Testis (tissue), 2 donors: ENCODE measurements at regions not wholly inside any gene's neighbourhood (a gene's known extent, or its start where the extent isn't known, plus 50 kb on each side); places are given as distances from the start of the nearest gene placed in this dataset.

ENCODE experiments used
- DNase-seq: peaks from one replicate; pipeline ENCODE4 v3.0.0-alpha.2; 2019
- H3K27ac ChIP-seq, 2 donors: fragments of 200-600 bp; sonication (generic); one replicate each; pipeline ENCODE4 v1.5.1; 2019
- H3K27me3 ChIP-seq: fragments of 200-600 bp; sonication (generic); one replicate; pipeline ENCODE4 v1.5.1; 2019
- H3K36me3 ChIP-seq: fragments of 200-600 bp; sonication (generic); one replicate; pipeline ENCODE4 v1.5.1; 2017; ENCODE audit warnings: low read depth; ENCODE audit errors: missing control alignments
- H3K4me1 ChIP-seq: fragments of 200-600 bp; sonication (generic); one replicate; pipeline ENCODE4 v1.5.1; 2019
- H3K4me3 ChIP-seq, 2 donors: fragments of 200-600 bp; sonication (generic); one replicate each; pipeline ENCODE4 v1.5.1; 2017 to 2019
- H3K9me3 ChIP-seq: fragments of 200-600 bp; sonication (generic); one replicate; pipeline ENCODE4 v1.5.1; 2017
- CTCF ChIP-seq, 3 experiments: fragments of 450-650 bp in 2 of 3; fragments of 200-600 bp in 1 of 3; sonication (generic) in 1 of 3; IDR thresholded peaks; one replicate each; pipeline ENCODE4 v1.5.1; 2016 to 2019; ENCODE audit warnings: antibody characterized with exemption in 3 of 3, mild to moderate bottlenecking in 2 of 3, moderate library complexity in 1 of 3
- POLR2A ChIP-seq: fragments of 450-650 bp; IDR thresholded peaks from one replicate; pipeline ENCODE4 v1.6.1; 2017; ENCODE audit warnings: antibody characterized with exemption, mild to moderate bottlenecking, moderate library complexity
- WGBS, 2 donors: methylation state at CpG; one replicate each; pipeline ENCODE4 v1.1.5; 2018; 5-methylcytosine and 5-hydroxymethylcytosine counted together
- intact Hi-C: fragments of 100-400 bp; cut with DNase I; formaldehyde crosslinking; loops from one replicate; pipeline ENCODE4 v1.15.1; 2023; ENCODE audit warnings: low total_unique reads

- H3K4me3 ChIP-seq, result no peak overlapping the region
- no peaks in the 10 kb centered on the region for H3K9me3 ChIP-seq
- no peaks in the 10 kb centered on the region for H3K27me3 ChIP-seq
- intact Hi-C loops, result no loop called here
- peaks cover 10% of the 10 kb centered on the region for H3K4me1 ChIP-seq
- H3K36me3 ChIP-seq, result no peaks in the 10 kb centered on the region
- 52 to 58% methylated on average over 5 of the region's 5 CpGs for WGBS, 2 donors
- TF ChIP-seq CTCF (IDR thresholded peaks at IDR 0.05), result no peak
- no peak for TF ChIP-seq POLR2A
- DNase-seq, result peak; percentile 49
- peak overlapping the region in 1 of 2 donors; percentile 77 for H3K27ac ChIP-seq
Observed at GRCh38 chr1:59062743-59063142, 234.2 kb upstream of the FGGY start.

GRCh38 chr1:59063501-59063900, 233.4 kb upstream of the FGGY start:
- Histone ChIP-seq H3K36me3 (no peaks in the 10 kb centered on the region), H3K9me3 (no peaks in the 10 kb centered on the region), H3K4me3 (no peak overlapping the region), H3K27ac (no peak overlapping the region), H3K27me3 (no peaks in the 10 kb centered on the region), H3K4me1 (peaks cover 5% of the 10 kb centered on the region)
- 54 to 57% methylated on average over 3 of the region's 3 CpGs for WGBS, 2 donors
- intact Hi-C loops, result no loop called here
- TF ChIP-seq CTCF (IDR thresholded peaks at IDR 0.05), result no peak
- TF ChIP-seq POLR2A, result no peak
- DNase-seq, result no peak

GRCh38 chr1:59064592-59064991, 232.3 kb upstream of the FGGY start:
- no peaks in the 10 kb centered on the region for H3K9me3 ChIP-seq
- no peak overlapping the region for H3K27ac ChIP-seq
- H3K27me3 ChIP-seq, result no peaks in the 10 kb centered on the region
- no peak for DNase-seq
- H3K4me3 ChIP-seq, result no peak overlapping the region
- intact Hi-C loops, result no loop called here
- H3K36me3 ChIP-seq, result no peaks in the 10 kb centered on the region
- peaks cover 5% of the 10 kb centered on the region for H3K4me1 ChIP-seq
- TF ChIP-seq POLR2A (no peak), CTCF (IDR thresholded peaks at IDR 0.05) (no peak)

GRCh38 chr1:59066236-59066635, 230.7 kb upstream of the FGGY start:
- Histone ChIP-seq H3K27me3 (no peaks in the 10 kb centered on the region), H3K27ac (no peak overlapping the region), H3K36me3 (no peaks in the 10 kb centered on the region), H3K9me3 (no peaks in the 10 kb centered on the region), H3K4me1 (peaks cover 5% of the 10 kb centered on the region), H3K4me3 (no peak overlapping the region)
- no peak for DNase-seq
- TF ChIP-seq POLR2A, result no peak
- TF ChIP-seq CTCF (IDR thresholded peaks at IDR 0.05), result no peak
- 38 to 57% methylated on average over 2 of the region's 2 CpGs for WGBS, 2 donors
- intact Hi-C loops, result no loop called here

- H3K27ac ChIP-seq, result no peak overlapping the region
- TF ChIP-seq POLR2A, result no peak
- no peak for TF ChIP-seq CTCF (IDR thresholded peaks at IDR 0.05)
- no peaks in the 10 kb centered on the region for H3K27me3 ChIP-seq
- intact Hi-C loops, result no loop called here
- no peaks in the 10 kb centered on the region for H3K4me1 ChIP-seq
- no peak overlapping the region for H3K4me3 ChIP-seq
- H3K9me3 ChIP-seq, result no peaks in the 10 kb centered on the region
- no peaks in the 10 kb centered on the region for H3K36me3 ChIP-seq
- no peak for DNase-seq
Observed at GRCh38 chr1:59070610-59071009, 226.3 kb upstream of the FGGY start.
